Peyer's patch (tissue), 4 donors: ENCODE measurements at regions not wholly inside any gene's neighbourhood (a gene's known extent, or its start where the extent isn't known, plus 50 kb on each side); places are given as distances from the start of the nearest gene placed in this dataset.

Experiments used
- CTCF ChIP-seq, 6 experiments: fragments of 450-650 bp in 4 of 6; fragments of 200-600 bp in 2 of 6; sonication (generic) in 1 of 6; IDR thresholded peaks; one replicate each; pipeline ENCODE4 v1.5.1; 2017 to 2019; ENCODE audit warnings: antibody characterized with exemption in 6 of 6, mild to moderate bottlenecking in 3 of 6, moderate library complexity in 1 of 6
- POLR2A ChIP-seq, 2 donors: fragments of 450-650 bp; IDR thresholded peaks; one replicate each; pipeline ENCODE4 v1.5.1; 2017; ENCODE audit warnings: antibody characterized with exemption in 2 of 2, mild to moderate bottlenecking in 2 of 2, moderate library complexity in 2 of 2

GRCh38 chr3:170712336-170712735 lies 126.5 kb upstream of the SLC7A14 start:
- TF ChIP-seq POLR2A (IDR thresholded peaks at IDR 0.05) (no peak), CTCF (IDR thresholded peaks at IDR 0.05) (no peak)
